K562 (cell line): ENCODE measurements at regions not wholly inside any gene's neighbourhood (a gene's known extent, or its start where the extent isn't known, plus 50 kb on each side); places are given as distances from the start of the nearest gene placed in this dataset.

Source experiments
- ATAC-seq: fragments of 200-7000 bp; cut with Tn5 transposase; 3 replicates; pipeline ENCODE4 v1.9.1; 2020; ENCODE audit warnings: moderate library complexity
- BruUV-seq: library from RNA; stranded (reverse); fragments of 400-500 nt; replicated peaks from 2 replicates; lab custom pipeline; 2021; lab: Mats Ljungman, UMichigan
- CTCF ChIA-PET: fragments of 300-600 bp; formaldehyde crosslinking; extraction: SDS; loops from one replicate; lab custom pipeline; 2021; ENCODE audit warnings: low intra/inter-chr PET ratio; lab: Yijun Ruan, JAX
- POLR2A ChIA-PET: fragments of 300-600, 350-650 bp; sonication (Branson Sonifier 250); formaldehyde crosslinking; extraction: SDS; loops from one replicate; lab custom pipeline; 2021; ENCODE audit warnings: antibody characterized with exemption, inconsistent platforms; lab: Yijun Ruan, JAX
- DNase-seq, 4 experiments: peaks; one replicate each; pipeline versions ENCODE4 v3.0.0 to v3.0.0-alpha.2; 2011 to 2018; ENCODE audit warnings: low spot score in 3 of 4, mixed read lengths in 3 of 4; ENCODE audit errors: extremely low read depth in 1 of 4
- FAIRE-seq: peaks from 2 replicates; lab custom pipeline; 2011; peaks lifted over from hg19 to GRCh38; lab: Jason Lieb, UNC
- H2AFZ ChIP-seq: 2 replicates; pipeline ENCODE4 v1.6.0; 2011; ENCODE audit warnings: low read depth, low read length, control low read depth, inconsistent platforms
- H3K27ac ChIP-seq: fragments of 200-600 bp; 3 replicates; pipeline ENCODE4 v1.8.0; 2011; ENCODE audit warnings: low read depth, mild to moderate bottlenecking, control low read depth, inconsistent platforms, low read length, moderate library complexity, mixed read lengths; ENCODE audit errors: extremely low read depth
- H3K27me3 ChIP-seq, 2 experiments: fragments of 300-600 bp in 1 of 2; 2 replicates in 1 of 2; 3 replicates in 1 of 2; pipeline versions ENCODE4 v1.6.0 to v1.8.0; 2011; ENCODE audit warnings: inconsistent platforms in 2 of 2, low read length in 2 of 2, mild to moderate bottlenecking in 1 of 2, mixed read lengths in 1 of 2, moderate library complexity in 1 of 2; ENCODE audit not compliant: control insufficient read depth in 2 of 2, insufficient read depth in 2 of 2
- H3K36me3 ChIP-seq: fragments of 300-600 bp; 3 replicates; pipeline ENCODE4 v1.8.0; 2011; ENCODE audit warnings: mild to moderate bottlenecking, low read length, inconsistent platforms; ENCODE audit not compliant: control insufficient read depth, insufficient read depth
- H3K4me1 ChIP-seq, 2 experiments: fragments of 200-600 bp in 1 of 2; replicated peaks in 1 of 2; 2 replicates in 1 of 2; 3 replicates in 1 of 2; pipeline versions ENCODE4 v1.5.1 to v1.8.0; 2011; ENCODE audit warnings: inconsistent platforms in 2 of 2, low read length in 2 of 2, mild to moderate bottlenecking in 1 of 2, mixed read lengths in 1 of 2, moderate library complexity in 1 of 2; ENCODE audit not compliant: control insufficient read depth in 2 of 2, insufficient read depth in 2 of 2
- H3K4me2 ChIP-seq: 2 replicates; pipeline ENCODE4 v1.6.1; 2011; ENCODE audit warnings: low read length, control low read depth, inconsistent platforms, mixed read lengths; ENCODE audit not compliant: insufficient read depth
- H3K4me3 ChIP-seq: fragments of 200-600 bp; sonication (generic), shearing (Covaris generic); 2 replicates; pipeline ENCODE4 v1.5.1; 2016; ENCODE audit warnings: control low read depth, inconsistent platforms
- H3K79me2 ChIP-seq: fragments of 200-600 bp; 3 replicates; pipeline ENCODE4 v1.8.0; 2011; ENCODE audit warnings: low read length, inconsistent platforms; ENCODE audit not compliant: control insufficient read depth, insufficient read depth
- H3K9ac ChIP-seq, 2 experiments: 2 replicates each; pipeline versions ENCODE4 v1.6.0 to v1.6.1; 2011; ENCODE audit warnings: low read depth in 2 of 2, low read length in 2 of 2, control low read depth in 1 of 2, inconsistent platforms in 1 of 2, mild to moderate bottlenecking in 1 of 2, mixed read lengths in 1 of 2; ENCODE audit not compliant: insufficient read depth in 1 of 2
- H3K9me1 ChIP-seq: one replicate; pipeline ENCODE4 v1.6.0; 2011; ENCODE audit warnings: inconsistent platforms, mild to moderate bottlenecking, low read length, moderate library complexity; ENCODE audit not compliant: control insufficient read depth, insufficient read depth
- H3K9me3 ChIP-seq: replicated peaks from 2 replicates; pipeline ENCODE4 v1.5.1; 2011; ENCODE audit warnings: low read depth, low read length, inconsistent platforms; ENCODE audit not compliant: control insufficient read depth, insufficient read depth
- H4K20me1 ChIP-seq: replicated peaks from 2 replicates; pipeline ENCODE4 v1.6.1; 2011; ENCODE audit warnings: low read length, inconsistent platforms, mixed read lengths; ENCODE audit not compliant: control insufficient read depth, insufficient read depth
- GABPB2 ChIP-seq: fragments of 250-450 bp; sonication (Bioruptor Pico); conservative IDR thresholded peaks from 2 replicates; pipeline ENCODE4 v1.5.1; 2021; ENCODE audit warnings: mild to moderate bottlenecking
- GTF2F1 ChIP-seq: IDR thresholded peaks from 2 replicates; pipeline ENCODE4 v1.6.1; 2011; ENCODE audit warnings: low read depth, low read length, improper control_type of control experiment
- JUND ChIP-seq, 2 experiments: IDR thresholded peaks; 2 replicates in 1 of 2; 3 replicates in 1 of 2; pipeline ENCODE4 v1.6.1; 2011; ENCODE audit warnings: borderline replicate concordance in 2 of 2, low read depth in 2 of 2, low read length in 2 of 2, improper control_type of control experiment in 1 of 2, missing biosample characterization in 1 of 2, missing genetic modification characterization in 1 of 2, missing genetic modification reagents in 1 of 2
- PTTG1 ChIP-seq: fragments of 450-650 bp; IDR thresholded peaks from 2 replicates; pipeline ENCODE4 v1.6.1; 2016; ENCODE audit warnings: low read depth, mild to moderate bottlenecking, missing genetic modification characterization, missing compliant biosample characterization
- SIRT6 ChIP-seq: IDR thresholded peaks from one replicate; pipeline ENCODE4 v1.6.1; 2012; ENCODE audit warnings: low read depth, mild to moderate bottlenecking, control low read depth, inconsistent platforms, low read length, moderate library complexity
- SIX5 ChIP-seq, 2 experiments: IDR thresholded peaks; 2 replicates each; pipeline ENCODE4 v1.6.1; 2011; ENCODE audit warnings: low read length in 2 of 2, borderline replicate concordance in 1 of 2, low read depth in 1 of 2, mild to moderate bottlenecking in 1 of 2, moderate library complexity in 1 of 2; ENCODE audit not compliant: insufficient read depth in 1 of 2
- ZC3H11A ChIP-seq: IDR thresholded peaks from 2 replicates; pipeline ENCODE4 v1.6.1; 2012; ENCODE audit warnings: low read depth, low read length, improper control_type of control experiment
- ZNF280A ChIP-seq: fragments of 450-650 bp; IDR thresholded peaks from 2 replicates; pipeline ENCODE4 v1.6.1; 2018; ENCODE audit warnings: mild to moderate bottlenecking, low read depth; ENCODE audit not compliant: partially characterized antibody
- ZNF444 ChIP-seq: fragments of 250-450 bp; sonication (Bioruptor Pico); IDR thresholded peaks from 2 replicates; pipeline ENCODE4 v1.4.0; 2020; ENCODE audit warnings: mild to moderate bottlenecking, moderate library complexity
- WGBS: fragments of 100-300 bp; shearing (Covaris generic); methylation state at CpG from one replicate; pipeline ENCODE4 v1.1.6; 2016; ENCODE audit warnings: low coverage, mixed read lengths; ENCODE audit not compliant: insufficient coverage; ENCODE audit errors: missing lambda C conversion rate; 5-methylcytosine and 5-hydroxymethylcytosine counted together
- in situ Hi-C: fragments of 300-500 bp; cut with MboI; formaldehyde crosslinking; loops from 4 replicates; pipeline ENCODE4 v1.15.0; 2018; ENCODE audit warnings: inconsistent platforms, mixed read lengths
- intact Hi-C: fragments of 100-400 bp; cut with micrococcal nuclease; formaldehyde crosslinking; loops from 2 replicates; pipeline ENCODE4 v1.14.2; 2022
- TF ChIP-seq, protein P1 (sequence below): fragments of 250-450 bp; sonication (Bioruptor Pico); IDR thresholded peaks from 2 replicates; pipeline ENCODE4 v1.5.0; 2021
- TF ChIP-seq, protein P2 (sequence below), 2 experiments: IDR thresholded peaks in 1 of 2; conservative IDR thresholded peaks in 1 of 2; 2 replicates each; pipeline ENCODE4 v1.6.1; 2016; ENCODE audit warnings: low read depth in 2 of 2, mild to moderate bottlenecking in 1 of 2, missing compliant biosample characterization in 1 of 2, missing genetic modification characterization in 1 of 2, moderate library complexity in 1 of 2

DNA sequence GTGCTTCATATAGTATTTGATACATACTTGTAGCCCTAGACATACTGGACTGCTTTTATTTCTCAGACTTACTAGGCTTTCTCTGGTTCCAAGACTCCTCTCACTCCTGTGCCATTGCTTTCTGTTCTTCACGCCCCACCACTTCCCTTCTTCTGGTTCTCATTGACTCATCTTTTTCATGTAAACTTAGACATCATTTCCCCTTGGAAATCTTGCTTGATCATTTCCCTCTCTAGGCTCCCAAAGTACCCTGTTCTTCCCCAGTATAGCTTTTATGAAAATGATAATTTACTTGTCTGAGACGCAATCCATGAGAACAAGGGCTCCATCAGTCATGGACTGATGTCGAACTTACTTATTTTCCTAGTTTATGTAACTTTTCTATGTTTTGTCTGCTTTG is 83.5 kb downstream of the TLR4 start:
- TF ChIP-seq PTTG1 (tag) (no peak), ZNF280A (no peak), GABPB2 (CRISPR knock-in tag) (no peak)
- ATAC-seq: no peak
- FAIRE-seq: no peak
- intact Hi-C loops: no loop called here
- H3K4me2 ChIP-seq: no peak overlapping the region
- in situ Hi-C loops: no loop called here
- ChIA-PET CTCF (no interaction called here), POLR2A (no interaction called here)
- H2AFZ ChIP-seq: no peak overlapping the region
- no peaks in the 10 kb centered on the region for H3K27me3 ChIP-seq
- H3K4me1 ChIP-seq: no peaks in the 10 kb centered on the region
- H4K20me1 ChIP-seq: no peaks in the 10 kb centered on the region
- H3K9me3 ChIP-seq: no peaks in the 10 kb centered on the region
- no peak overlapping the region for H3K27ac ChIP-seq
- H3K9ac ChIP-seq: no peak overlapping the region
- WGBS: 0% methylated on average over 3 of the region's 3 CpGs
- no peaks in the 10 kb centered on the region for H3K36me3 ChIP-seq
- H3K9me1 ChIP-seq: no peaks in the 10 kb centered on the region
- no peak overlapping the region for H3K4me3 ChIP-seq
- no peaks in the 10 kb centered on the region for H3K79me2 ChIP-seq
- DNase-seq: no peak
- BruUV-seq: no TSS peak

DNA sequence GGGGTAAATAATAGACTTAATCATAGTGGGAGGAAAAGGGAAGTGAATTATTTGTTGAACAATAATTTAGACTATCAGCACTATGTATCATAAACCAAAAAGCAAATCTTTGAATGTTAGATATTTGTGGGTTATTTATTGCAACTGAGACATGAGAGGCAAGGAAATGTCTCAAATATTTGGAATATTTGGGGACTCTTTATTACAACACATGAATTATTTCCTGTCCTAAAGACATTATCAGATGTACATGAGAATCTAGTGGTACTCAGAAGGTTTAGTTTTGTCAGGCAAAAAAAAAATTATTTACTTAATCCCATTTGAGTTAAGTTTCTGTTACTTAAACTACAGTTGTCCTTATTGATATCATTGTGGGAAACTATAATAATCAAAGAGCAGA is 91.1 kb downstream of the TLR4 start:
- CTCF ChIA-PET: no interaction called here
- DNase-seq (no peak), ATAC-seq (no peak), FAIRE-seq (no peak)
- H3K27me3 ChIP-seq: no peaks in the 10 kb centered on the region
- H2AFZ ChIP-seq: no peak overlapping the region
- no peak overlapping the region for H3K4me2 ChIP-seq
- no peaks in the 10 kb centered on the region for H3K4me1 ChIP-seq
- no peaks in the 10 kb centered on the region for H3K9me3 ChIP-seq
- no peaks in the 10 kb centered on the region for H3K9me1 ChIP-seq
- no TSS peak for BruUV-seq
- H4K20me1 ChIP-seq: no peaks in the 10 kb centered on the region
- POLR2A ChIA-PET: no interaction called here
- no peak overlapping the region for H3K27ac ChIP-seq
- no peaks in the 10 kb centered on the region for H3K79me2 ChIP-seq
- in situ Hi-C loops: no loop called here
- no peaks in the 10 kb centered on the region for H3K36me3 ChIP-seq
- intact Hi-C loops: no loop called here
- no peak overlapping the region for H3K9ac ChIP-seq
- H3K4me3 ChIP-seq: no peak overlapping the region
- TF ChIP-seq, protein P1, sequence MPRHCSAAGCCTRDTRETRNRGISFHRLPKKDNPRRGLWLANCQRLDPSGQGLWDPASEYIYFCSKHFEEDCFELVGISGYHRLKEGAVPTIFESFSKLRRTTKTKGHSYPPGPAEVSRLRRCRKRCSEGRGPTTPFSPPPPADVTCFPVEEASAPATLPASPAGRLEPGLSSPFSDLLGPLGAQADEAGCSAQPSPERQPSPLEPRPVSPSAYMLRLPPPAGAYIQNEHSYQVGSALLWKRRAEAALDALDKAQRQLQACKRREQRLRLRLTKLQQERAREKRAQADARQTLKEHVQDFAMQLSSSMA (CRISPR knock-in tag): no peak
- TF ChIP-seq, protein P2, sequence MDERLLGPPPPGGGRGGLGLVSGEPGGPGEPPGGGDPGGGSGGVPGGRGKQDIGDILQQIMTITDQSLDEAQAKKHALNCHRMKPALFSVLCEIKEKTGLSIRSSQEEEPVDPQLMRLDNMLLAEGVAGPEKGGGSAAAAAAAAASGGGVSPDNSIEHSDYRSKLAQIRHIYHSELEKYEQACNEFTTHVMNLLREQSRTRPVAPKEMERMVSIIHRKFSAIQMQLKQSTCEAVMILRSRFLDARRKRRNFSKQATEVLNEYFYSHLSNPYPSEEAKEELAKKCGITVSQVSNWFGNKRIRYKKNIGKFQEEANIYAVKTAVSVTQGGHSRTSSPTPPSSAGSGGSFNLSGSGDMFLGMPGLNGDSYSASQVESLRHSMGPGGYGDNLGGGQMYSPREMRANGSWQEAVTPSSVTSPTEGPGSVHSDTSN (CRISPR knock-in tag; IDR thresholded peaks at IDR 0.05; ENCODE audit: low read depth): no peak
- TF ChIP-seq, protein P2 (tag; conservative IDR thresholded peaks at IDR 0.05; ENCODE audit: low read depth): no peak
- TF ChIP-seq SIX5 (IDR thresholded peaks at IDR 0.05; ENCODE audit: borderline replicate concordance in 1 of 2, insufficient read depth in 1 of 2, low read depth in 1 of 2, low read length in 2 of 2): no peak
- TF ChIP-seq SIRT6: no peak
- TF ChIP-seq ZNF444: no peak
- TF ChIP-seq ZC3H11A: no peak
- TF ChIP-seq JUND (IDR thresholded peaks at IDR 0.05; ENCODE audit: borderline replicate concordance, low read depth, low read length): no peak
- no peak for TF ChIP-seq JUND (tag; IDR thresholded peaks at IDR 0.05; ENCODE audit: borderline replicate concordance, low read depth, low read length)
- TF ChIP-seq GTF2F1: no peak
